Activated B cell treated with CpG ODN at 0.5 μM for 24 hours (primary cell): ENCODE measurements at regions not wholly inside any gene's neighbourhood (a gene's known extent, or its start where the extent isn't known, plus 50 kb on each side); places are given as distances from the start of the nearest gene placed in this dataset.

ENCODE experiments used
- ATAC-seq: fragments of 200-7000 bp; cut with Tn5 transposase; one replicate; pipeline ENCODE4 v1.10.0; 2021; ENCODE audit warnings: low read depth, mild to moderate bottlenecking, moderate library complexity
- CTCF ChIA-PET: fragments of 350-600 bp; sonication (Branson Sonifier 250); formaldehyde crosslinking; loops from one replicate; lab custom pipeline; 2021; ENCODE audit warnings: antibody characterized with exemption; lab: Charles Lee
- POLR2A ChIA-PET: fragments of 350-600 bp; sonication (Branson Sonifier 250); formaldehyde crosslinking; loops from one replicate; lab custom pipeline; 2021; ENCODE audit warnings: antibody characterized with exemption; lab: Charles Lee
- DNase-seq: peaks from one replicate; pipeline ENCODE4 v3.0.0; 2022
- H3K27ac Mint-ChIP-seq: one replicate; pipeline ENCODE4 v1.8.0; 2020; ENCODE audit warnings: mixed read lengths
- H3K27me3 Mint-ChIP-seq: one replicate; pipeline ENCODE4 v1.8.0; 2021; ENCODE audit warnings: mixed read lengths
- H3K36me3 Mint-ChIP-seq: one replicate; pipeline ENCODE4 v1.8.0; 2021; ENCODE audit warnings: low read depth, mixed read lengths
- H3K4me1 Mint-ChIP-seq: one replicate; pipeline ENCODE4 v1.8.0; 2021; ENCODE audit warnings: mixed read lengths
- H3K4me3 Mint-ChIP-seq: one replicate; pipeline ENCODE4 v1.8.0; 2020; ENCODE audit warnings: mild to moderate bottlenecking, mixed read lengths
- H3K9me3 Mint-ChIP-seq: one replicate; pipeline ENCODE4 v1.8.0; 2020; ENCODE audit warnings: mixed read lengths
- CTCF ChIP-seq: fragments of 200-600 bp; IDR thresholded peaks from one replicate; pipeline ENCODE4 v1.8.0; 2022; ENCODE audit warnings: antibody characterized with exemption, mild to moderate bottlenecking
- intact Hi-C: fragments of 100-400 bp; cut with micrococcal nuclease; formaldehyde crosslinking; loops from one replicate; pipeline ENCODE4 v1.15.1; 2024

GRCh38 chr5:114780290-114780689 is 389.4 kb downstream of the TRIM36 start:
- H3K9me3 Mint-ChIP-seq, result no peaks in the 10 kb centered on the region
- H3K27ac Mint-ChIP-seq, result no peak overlapping the region
- H3K4me1 Mint-ChIP-seq, result no peaks in the 10 kb centered on the region
- no peaks in the 10 kb centered on the region for H3K36me3 Mint-ChIP-seq
- DNase-seq (no peak), ATAC-seq (no peak)
- no peak for TF ChIP-seq CTCF
- POLR2A ChIA-PET, result no interaction called here
- CTCF ChIA-PET, result no interaction called here
- intact Hi-C loops, result no loop called here
- no peak overlapping the region for H3K4me3 Mint-ChIP-seq
- no peaks in the 10 kb centered on the region for H3K27me3 Mint-ChIP-seq

- H3K27me3 Mint-ChIP-seq, result no peaks in the 10 kb centered on the region
- ATAC-seq (no peak), DNase-seq (no peak)
- CTCF ChIA-PET, result no interaction called here
- no peak overlapping the region for H3K4me3 Mint-ChIP-seq
- POLR2A ChIA-PET, result no interaction called here
- peaks cover 2% of the 10 kb centered on the region for H3K9me3 Mint-ChIP-seq
- no peak overlapping the region for H3K27ac Mint-ChIP-seq
- no peak for TF ChIP-seq CTCF
- H3K4me1 Mint-ChIP-seq, result no peaks in the 10 kb centered on the region
- intact Hi-C loops, result loop anchor here (5.0 kb wide), 1 partner anchor 1207 kb away; no protein-coding TSS in a partner anchor
- H3K36me3 Mint-ChIP-seq, result no peaks in the 10 kb centered on the region
Measured at GRCh38 chr5:114744406-114744805, 382.5 kb downstream of the KCNN2 start.

GRCh38 chr5:114734238-114734637 is 372.4 kb downstream of the KCNN2 start:
- H3K27me3 Mint-ChIP-seq, result no peaks in the 10 kb centered on the region
- no peak for TF ChIP-seq CTCF
- ATAC-seq (no peak), DNase-seq (no peak)
- no peak overlapping the region for H3K27ac Mint-ChIP-seq
- ChIA-PET POLR2A (no interaction called here), CTCF (no interaction called here)
- H3K9me3 Mint-ChIP-seq, result no peaks in the 10 kb centered on the region
- intact Hi-C loops, result no loop called here
- H3K4me1 Mint-ChIP-seq, result no peaks in the 10 kb centered on the region
- H3K4me3 Mint-ChIP-seq, result no peak overlapping the region
- no peaks in the 10 kb centered on the region for H3K36me3 Mint-ChIP-seq

- ATAC-seq (no peak), DNase-seq (no peak)
- ChIA-PET POLR2A (no interaction called here), CTCF (no interaction called here)
- no peaks in the 10 kb centered on the region for H3K36me3 Mint-ChIP-seq
- no peaks in the 10 kb centered on the region for H3K27me3 Mint-ChIP-seq
- intact Hi-C loops, result no loop called here
- H3K4me1 Mint-ChIP-seq, result no peaks in the 10 kb centered on the region
- TF ChIP-seq CTCF, result no peak
- no peaks in the 10 kb centered on the region for H3K9me3 Mint-ChIP-seq
- H3K27ac Mint-ChIP-seq, result no peak overlapping the region
- no peak overlapping the region for H3K4me3 Mint-ChIP-seq
Measured at GRCh38 chr5:114729986-114730385, 368.1 kb downstream of the KCNN2 start.

GRCh38 chr5:114727358-114727757 is 365.5 kb downstream of the KCNN2 start:
- peaks cover 3% of the 10 kb centered on the region for H3K27me3 Mint-ChIP-seq
- H3K4me1 Mint-ChIP-seq, result no peaks in the 10 kb centered on the region
- ATAC-seq, result no peak
- intact Hi-C loops, result no loop called here
- TF ChIP-seq CTCF, result no peak
- no peak overlapping the region for H3K4me3 Mint-ChIP-seq
- ChIA-PET CTCF (no interaction called here), POLR2A (no interaction called here)
- H3K36me3 Mint-ChIP-seq, result no peaks in the 10 kb centered on the region
- H3K27ac Mint-ChIP-seq, result no peak overlapping the region
- DNase-seq, result no peak
- H3K9me3 Mint-ChIP-seq, result no peaks in the 10 kb centered on the region
